GM18511 (cell line): ENCODE measurements at regions not wholly inside any gene's neighbourhood (a gene's known extent, or its start where the extent isn't known, plus 50 kb on each side); places are given as distances from the start of the nearest gene placed in this dataset.

Experiments
- ATAC-seq: cut with Tn5 transposase; IDR thresholded peaks from one replicate; pipeline ENCODE4 v1.9.1; 2021; ENCODE audit warnings: mild to moderate bottlenecking, moderate library complexity; ENCODE audit not compliant: unreplicated experiment

DNA sequence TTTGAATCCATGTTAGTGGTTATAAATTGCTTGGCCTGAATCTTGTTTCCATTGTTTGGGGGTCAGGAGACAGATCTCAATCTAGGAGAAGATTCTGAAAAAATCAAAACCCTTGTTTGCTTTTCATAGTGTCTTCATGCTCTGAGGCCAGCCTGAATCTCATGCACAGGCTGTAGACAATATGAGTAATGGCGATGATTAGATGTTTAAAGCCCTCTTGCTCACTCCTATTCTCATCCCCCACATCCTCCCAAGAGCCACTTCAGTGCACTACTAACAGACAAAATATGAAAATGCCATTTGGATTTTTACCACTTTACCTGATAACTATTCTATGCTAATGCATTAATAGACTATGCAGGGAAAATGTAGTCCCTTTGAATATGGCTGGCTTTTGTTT, 129.4 kb downstream of the NUDT12 start:
- ATAC-seq = no peak

DNA sequence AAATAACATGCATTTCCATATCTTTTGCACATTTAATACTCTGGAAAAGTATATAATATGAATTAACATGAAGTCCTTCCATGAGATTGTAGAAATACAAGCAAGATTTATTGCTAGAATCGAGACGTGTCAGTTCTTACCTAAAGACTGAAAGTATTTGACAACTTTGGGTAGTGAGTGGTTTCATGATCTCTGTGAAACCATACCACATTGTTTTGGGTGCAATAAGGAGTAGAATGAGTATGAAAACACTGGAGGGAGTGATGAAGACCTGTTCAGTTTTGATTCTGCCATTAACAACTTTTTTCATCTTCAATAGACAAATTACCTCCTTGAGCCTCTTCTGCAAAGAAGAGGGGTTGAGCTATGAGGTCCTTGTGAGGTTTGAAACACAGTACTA, 133.7 kb downstream of the NUDT12 start:
- no peak for ATAC-seq

DNA sequence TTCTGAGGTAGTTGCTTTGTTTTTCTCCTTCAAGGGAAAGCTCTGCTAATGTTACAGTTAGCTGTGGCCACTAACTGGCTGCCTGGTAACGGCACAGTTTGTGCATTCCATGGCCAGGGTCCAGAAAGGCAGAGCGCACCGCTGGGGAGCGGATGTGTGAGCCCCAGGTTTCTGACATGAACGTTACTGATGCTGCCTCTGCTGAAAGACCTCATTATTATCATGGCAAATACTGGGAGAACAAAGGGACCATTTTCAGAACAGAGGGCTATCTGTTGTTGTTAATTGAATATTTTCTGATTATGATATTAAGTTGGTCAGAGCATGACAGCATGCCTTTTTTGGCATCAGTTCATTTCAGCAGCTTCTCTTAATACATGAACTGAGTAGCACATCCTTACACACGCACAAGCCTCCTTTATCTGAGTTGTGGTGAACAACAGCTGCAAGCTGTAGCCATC, 134.1 kb downstream of the NUDT12 start:
- no peak for ATAC-seq

DNA sequence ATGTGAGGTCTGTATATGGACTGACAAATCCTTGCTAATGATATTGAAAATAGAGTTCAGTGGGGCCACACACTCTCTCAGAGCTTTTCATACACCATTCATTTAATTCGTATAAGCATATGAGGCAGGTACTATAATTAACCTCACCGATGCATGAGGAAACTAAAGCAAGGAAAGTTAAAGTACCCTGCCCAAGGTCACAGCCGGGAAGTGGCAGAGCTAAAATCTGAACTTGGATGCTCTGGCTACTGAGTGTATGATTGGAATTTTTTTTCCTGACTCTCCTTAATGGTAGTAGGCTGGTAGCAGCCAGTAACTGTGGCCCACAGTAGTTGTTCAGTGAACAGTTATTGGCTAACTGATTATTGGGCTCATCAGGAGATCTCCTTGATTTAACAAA, 135.3 kb downstream of the NUDT12 start:
- ATAC-seq = no peak

DNA sequence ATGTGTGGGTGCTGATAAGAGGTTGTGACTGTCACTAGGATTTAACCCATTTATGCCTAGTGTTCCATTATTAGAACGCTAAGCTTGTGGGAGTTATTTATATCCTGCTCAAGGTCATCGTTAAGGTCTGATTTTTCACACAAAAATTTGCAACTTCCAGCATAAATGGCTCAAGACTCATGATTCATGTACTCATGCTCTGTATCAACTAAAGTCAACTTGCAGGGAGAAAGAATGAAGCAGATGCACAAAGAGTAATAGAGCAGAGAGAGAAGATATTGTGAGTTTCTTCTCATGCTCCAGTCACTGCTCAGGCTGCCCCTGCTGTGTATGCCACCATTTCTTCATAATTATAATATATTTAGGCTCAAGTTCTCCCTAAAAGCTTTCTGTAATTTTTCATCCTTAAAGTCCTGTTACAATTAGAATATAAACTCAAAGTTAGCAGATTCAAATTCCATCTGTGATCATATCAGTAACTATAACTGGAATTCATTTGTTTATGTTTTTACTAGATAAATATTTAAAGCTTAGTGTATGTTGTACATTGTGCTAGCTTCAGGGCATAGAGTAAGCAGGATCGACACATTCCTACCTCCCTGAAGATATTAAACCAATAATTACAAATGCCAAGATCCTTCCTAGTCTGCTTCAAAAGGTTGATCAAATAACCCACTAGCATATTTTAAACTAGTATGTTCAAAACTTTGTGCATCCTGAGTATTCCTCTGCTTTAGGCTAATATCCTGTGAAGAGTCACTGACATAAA, 136.7 kb downstream of the NUDT12 start:
- ATAC-seq = no peak

DNA sequence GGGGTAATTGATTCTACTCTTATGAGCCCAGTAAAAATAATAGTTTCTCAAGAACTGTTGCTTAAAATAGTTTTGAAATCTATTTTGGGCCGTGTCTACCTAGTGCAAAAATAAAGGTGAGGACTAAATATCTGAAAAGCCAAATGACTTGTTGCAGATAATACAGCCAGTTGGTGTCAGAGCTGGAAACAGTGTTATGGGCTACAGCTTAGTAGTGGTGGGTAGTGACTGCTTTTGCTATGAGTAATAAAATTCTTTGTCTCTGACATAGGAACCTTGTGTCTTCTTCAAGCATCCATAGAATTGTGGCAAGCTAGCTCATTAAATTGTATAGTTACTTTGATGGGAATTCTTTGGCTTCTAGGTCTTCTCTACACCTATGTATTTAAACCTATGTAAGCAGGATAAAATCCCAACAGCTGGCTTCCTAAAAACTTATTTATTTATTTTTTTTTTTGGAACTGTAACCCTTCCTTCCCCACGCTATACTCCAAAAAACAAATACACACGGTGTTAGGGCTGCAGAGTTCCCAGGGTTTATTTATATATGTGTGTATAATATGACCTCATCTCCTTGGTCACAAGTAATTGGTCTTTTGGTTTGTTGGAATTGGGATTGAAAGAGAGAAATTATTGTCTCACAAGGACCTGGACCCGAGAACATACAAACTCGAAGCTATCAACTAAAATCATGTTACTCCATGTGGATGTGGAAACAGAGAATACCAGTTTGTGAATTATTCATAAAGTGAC, 138.0 kb downstream of the NUDT12 start:
- peak; percentile 59 for ATAC-seq

DNA sequence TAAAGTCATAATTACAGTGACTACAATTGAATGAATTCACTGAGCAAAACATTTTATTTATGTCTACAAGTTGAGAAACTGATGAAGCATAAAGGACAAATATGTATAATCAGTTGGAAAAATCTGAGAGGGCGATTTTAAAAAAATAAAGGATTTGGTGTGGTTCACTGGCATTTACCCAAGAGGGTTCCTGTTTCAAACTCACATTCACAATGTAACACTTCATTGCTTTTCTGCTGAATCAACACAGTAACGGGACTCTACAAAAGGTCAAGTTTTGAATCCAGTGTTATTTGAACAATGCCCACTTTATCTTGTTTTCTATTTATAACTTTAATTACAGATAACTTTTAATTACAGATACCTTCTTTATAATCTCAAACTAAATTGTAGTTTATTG, 138.6 kb downstream of the NUDT12 start:
- no peak for ATAC-seq

DNA sequence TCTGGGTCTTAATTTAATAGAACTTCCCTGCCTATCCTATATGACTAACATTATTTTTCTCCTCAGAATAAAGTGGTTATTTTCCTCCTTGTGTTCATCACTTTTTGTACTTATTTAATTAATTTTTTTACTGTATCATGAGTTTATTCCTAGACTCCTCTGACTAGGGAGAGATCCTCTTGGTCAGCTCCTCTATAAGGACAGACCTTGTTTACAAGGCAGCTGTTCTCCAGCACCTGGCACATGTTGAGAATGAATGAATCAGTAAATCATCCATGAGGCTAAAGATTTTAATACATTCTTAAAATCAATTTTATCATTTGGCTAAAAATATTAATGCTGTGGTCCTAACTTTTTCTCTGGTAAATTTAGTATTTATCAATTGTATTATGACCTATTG, 139.8 kb downstream of the NUDT12 start:
- no peak for ATAC-seq

DNA sequence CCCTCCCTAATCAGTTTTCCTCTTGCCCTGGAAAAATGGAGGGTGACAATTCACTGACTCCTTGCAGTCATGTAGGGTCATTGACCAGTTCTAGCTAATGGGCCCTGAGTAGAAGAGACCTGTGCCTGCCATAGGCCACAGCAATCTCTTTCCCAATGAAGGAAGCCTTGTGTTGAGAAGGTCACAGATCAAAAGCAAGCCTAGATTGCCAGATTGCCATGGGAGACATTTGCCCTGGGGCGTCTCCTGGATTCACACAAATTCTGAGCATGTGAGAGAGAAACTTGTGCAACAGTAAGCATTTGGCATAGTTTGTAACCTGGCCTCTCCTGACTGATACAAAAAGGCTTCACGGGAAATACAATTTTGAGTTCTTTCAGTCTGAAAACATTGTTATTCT, 148.0 kb downstream of the NUDT12 start:
- no peak for ATAC-seq

DNA sequence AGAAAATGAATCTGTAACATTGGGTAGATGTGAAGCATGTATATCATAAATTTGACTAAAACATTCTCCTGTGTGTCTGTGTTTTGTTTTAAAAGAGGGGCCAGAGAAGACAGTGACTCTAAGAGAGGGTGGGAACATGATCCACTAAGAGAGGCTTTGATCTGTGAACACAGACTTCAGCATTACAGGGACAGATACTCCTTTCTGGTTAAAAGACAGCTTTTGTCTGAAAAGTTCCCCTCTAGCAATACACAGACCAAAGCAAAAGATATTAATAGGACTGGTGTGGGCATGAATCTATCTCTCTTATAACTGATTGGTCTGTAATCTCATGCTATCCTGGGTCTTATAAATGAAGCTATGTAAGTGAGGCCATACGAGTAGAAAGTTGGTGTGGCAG, 150.9 kb downstream of the NUDT12 start:
- no peak for ATAC-seq

DNA sequence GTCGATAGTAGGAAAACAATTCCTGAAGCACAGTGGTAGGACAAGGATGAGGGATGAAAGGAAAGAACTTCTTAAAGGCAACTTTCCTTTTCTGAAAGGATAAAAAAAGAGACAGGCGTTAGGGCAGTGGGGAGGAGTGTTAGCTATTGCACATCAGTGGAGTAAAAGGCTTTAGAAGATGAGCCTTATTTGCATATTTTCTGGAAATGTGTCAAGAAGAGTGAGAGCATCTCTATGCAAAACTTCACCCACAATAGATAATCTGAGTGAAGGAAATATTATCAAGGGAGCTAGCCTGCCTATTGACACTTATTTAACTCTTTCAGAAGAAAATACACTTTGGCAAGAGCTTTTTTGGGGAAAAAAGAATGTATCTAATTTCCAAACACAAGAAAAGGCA, 151.6 kb downstream of the MACIR start:
- ATAC-seq = peak; percentile 97

DNA sequence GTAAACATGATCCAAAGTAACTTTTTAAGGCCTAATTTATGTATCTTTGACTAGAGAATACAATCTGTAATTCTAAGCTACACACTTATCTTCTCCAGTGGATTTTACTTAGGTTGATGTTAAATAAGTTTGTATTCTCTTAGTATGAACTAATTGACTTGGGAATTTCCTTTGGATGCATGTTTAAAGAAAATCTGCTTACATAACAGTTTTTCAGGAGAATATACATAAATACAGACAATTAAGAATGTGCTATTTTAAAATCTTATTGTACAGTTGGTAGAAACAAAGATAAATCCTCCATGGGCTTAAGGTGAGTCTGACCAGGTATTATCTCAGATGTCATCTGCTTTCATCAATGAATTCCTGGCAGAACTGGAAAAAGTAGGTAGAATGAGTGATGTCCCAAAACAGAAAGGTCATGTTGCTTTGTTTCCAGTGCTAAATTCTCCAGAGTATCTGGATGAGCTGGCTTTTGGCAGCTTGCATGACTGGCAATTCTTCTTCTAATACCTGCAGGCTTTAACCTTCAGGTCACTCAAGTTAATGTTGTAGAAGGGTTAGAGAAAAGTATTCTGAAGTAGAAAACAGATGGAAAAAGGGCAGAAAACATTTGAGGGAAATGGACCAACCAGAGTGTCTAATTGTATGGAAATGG, 150.6 kb downstream of the MACIR start:
- no peak for ATAC-seq

DNA sequence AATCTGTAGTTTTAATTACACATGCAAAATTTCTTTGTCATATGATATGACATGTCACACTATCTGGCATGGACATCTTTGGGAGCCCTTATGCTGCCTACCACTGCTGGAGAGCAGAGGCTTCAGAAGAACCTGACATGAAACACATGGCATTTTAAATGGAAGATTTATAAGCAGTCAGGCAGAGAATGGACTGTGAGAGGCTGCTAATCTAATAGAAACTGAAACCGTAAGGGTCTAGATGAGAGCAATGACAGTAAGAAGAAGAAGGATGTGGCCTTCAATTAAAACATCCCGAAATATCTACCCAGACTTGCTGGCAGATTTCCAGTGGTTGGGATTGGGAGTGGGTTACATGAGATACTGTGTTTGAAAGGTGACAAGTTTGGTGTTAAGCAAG, 149.8 kb downstream of the MACIR start:
- ATAC-seq = peak; percentile 52

DNA sequence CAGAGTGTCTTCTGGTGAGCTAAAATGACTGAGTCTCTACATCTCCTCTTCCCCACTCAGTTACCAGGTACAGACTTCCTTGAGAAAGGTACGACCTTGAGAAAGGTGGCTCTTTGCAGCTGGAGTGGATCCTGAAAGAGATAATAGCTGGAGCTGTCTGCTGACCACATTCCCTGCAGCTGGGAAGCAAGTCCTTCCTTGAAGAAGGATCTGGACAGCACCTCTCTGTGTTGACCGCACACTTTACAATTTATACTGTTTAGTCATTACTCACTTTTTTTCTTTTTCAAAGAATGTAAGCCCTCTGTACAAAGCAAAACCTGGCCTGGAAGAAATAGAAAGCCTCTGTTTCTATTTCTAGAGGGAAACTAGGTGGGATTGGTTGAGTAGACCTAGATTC, 148.8 kb downstream of the MACIR start:
- ATAC-seq = no peak

DNA sequence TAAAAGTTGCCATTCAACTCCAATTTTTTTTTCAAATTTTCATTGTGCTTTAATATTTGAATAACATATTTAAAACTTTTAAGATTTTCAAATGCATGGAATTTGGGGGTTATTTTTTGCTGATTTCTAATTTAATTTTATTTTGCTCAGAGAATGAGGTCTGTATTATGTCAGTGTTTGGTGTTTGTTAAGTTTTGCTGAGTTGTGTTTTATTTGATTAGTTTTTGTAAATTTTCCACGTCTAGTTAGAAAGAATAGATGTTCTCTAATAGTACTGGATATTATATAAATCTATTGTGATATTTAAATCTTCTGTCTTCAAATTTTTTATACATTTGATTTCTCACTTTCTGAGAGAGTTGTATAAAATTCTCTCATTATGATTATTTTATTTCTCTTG, 145.9 kb downstream of the MACIR start:
- no peak for ATAC-seq

DNA sequence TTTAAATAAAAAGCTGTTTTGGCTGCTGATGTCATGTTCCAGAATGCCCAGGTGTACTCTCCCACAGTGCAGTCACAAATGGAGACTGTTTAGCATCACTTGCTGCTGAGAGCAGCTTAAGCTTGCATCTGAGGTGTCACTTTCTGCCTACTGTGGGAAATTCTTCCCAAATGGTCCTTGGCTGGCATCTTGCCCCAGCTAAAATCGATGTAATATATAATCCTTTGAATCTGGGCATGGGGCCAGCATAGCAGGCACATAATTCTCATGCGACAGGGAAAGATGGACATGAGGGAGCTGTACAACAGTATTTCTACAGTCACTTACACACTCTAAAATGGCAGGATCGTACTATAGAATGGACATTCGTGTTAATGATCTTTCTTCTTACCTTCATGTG, 144.3 kb downstream of the MACIR start:
- no peak for ATAC-seq

DNA sequence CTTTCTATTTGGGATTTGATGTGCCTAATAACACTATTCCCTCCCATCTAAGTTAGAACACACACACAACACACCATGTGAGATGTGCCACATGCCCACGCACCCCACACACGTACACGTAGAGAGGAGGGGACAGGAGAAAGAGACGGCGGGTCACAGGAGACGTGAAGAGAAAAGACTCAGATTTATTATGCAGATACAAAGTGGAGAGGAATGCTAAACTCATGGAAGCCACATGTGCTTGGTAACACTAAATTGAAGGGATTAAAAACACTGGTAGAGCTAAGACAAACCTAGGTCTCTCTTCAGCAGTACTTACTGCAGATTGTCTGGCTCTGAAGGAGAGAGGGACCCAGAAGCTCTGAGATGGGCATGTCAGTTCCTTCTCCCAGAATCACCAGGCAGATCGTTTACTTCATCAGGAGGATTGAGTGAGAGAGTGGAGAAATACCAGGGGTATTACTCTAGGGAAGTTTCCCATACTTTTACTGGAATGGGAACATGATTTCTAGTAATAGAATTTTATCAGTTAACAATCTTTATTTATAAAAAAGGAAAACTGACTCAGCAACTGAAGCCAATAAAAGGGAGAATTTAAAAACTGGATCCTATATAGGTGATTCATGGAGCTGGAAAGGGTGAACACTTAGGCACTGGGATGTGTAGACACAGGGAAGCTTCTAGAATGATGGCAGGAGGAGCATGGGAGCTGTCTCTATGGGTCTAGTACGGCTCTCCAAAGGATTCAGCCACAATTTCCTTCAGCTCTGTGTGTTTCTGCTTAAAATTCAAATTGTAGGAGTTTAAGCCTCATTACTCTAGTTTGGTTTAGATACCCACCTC, 139.4 kb downstream of the MACIR start:
- no peak for ATAC-seq

DNA sequence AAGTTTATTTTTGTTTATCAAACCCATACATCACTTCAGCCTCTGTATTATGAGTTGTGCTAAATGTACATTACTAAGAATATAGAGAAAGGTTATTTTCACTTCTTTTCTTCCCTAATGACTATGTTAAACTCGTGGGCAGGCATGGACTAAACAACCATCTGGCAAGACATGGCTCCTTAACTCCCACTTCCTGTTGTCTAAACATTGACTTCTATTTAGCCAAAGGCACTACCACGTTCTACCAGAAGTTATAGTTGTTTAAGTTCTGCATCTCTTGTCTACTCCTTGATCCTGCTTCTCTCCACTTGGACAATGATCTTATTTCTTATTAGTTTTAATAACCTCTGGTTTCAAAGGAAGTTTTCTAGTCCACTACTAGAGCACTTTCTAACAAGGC, 136.1 kb downstream of the MACIR start:
- ATAC-seq = no peak

DNA sequence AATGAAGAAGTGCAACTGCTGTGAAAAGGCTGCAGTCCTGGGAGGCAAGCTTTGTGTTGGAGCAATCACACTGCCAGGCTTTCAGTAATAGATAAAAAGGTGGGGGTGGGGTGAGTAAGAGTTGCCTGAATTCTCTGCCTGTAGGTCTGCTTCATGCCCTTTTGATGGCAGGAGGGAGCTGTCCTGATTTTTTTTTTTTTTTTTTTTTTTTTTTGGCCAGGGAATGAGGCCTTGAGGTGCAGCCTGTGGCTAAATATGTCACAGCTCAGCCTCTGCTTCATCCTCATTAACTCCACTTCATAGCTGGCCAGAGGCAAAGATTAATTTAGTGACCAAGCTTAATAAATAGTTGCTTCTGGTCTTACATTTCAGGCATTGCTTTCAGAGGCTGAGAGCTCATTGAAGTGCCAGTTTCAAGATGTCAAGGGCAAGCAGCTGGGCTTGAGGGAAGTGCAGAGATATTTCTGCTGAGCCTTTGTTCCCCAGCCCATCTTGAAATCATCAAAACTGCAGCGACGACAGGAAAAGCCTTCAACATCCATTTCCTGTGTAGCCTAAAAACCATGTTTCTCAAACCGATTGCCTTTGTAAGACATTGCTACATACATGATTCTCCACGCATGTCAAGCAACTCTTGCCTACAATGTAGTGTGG, 134.7 kb downstream of the MACIR start:
- no peak for ATAC-seq

DNA sequence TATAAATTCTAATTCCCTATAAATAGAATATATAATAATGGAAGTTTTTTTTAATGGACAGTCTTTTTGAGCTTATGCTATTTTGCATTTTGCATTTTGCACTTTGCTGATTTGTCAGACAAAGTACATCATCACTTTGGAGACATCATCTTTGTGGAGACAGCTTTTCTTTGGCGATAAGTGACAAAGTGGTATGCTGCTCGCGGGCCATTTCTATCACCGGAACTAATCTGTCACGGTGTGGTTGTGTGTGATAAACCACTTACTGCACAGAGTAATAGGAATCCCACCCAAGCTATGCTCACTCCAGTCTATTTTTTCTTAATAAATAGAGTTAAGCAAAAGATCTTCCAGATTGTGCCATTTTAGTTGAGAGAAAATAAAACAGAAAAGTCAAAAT, 133.1 kb downstream of the MACIR start:
- no peak for ATAC-seq

DNA sequence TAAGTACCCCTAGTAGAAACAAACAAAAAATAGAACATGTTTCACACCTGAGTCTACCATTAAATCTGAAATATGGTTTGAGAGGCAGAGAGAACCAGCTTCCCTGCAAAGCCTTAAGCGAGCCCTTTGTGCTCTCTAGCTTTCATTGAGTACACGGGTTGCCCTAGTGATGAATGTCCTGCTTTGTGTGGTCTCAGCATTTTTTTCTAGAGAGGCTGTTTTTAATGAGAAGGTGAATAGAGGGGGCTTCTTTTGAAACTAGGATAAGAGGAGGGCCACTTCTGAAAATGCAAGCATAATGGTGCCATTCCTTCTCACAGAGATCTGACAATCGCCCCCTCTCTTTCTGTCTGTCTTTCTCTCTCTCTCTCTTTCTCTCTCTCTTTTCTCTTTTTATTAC, 131.3 kb downstream of the MACIR start:
- no peak for ATAC-seq
